ENCODE measurements at regions not wholly inside any gene's neighbourhood (a gene's known extent, or its start where the extent isn't known, plus 50 kb on each side); places are given as distances from the start of the nearest gene placed in this dataset.

DNA sequence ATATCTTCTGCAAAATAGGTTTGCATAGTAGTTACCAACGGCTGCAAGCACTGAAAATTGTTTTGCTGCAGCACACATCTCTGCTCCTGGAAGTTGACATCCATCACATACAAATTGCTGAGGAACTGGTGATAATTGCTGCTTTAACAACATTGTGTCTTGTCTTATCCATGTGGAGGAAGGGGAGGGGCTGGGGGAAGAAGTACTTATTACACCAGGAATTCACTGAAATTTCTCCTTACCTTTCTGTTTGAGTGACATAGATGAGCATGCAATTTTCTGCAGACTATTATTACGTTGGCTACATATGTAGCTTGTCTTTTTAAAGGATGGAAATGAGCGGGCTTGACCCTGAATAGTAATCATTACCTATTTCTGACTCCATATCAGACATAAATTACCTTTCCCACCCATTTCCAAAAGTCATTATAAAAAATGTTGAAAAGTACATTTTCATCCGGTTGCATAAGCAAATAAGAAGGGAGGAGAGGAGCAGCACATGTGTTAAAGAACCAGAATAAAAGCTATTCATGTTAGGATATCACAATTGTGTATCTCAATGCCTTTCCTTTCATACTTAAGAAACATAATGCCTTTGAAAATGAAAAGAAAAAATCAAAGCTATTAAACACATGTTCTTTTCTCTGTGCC lies 1905.6 kb downstream of the PCDH7 start:
- no peaks in the 10 kb centered on the region for H3K9me3 ChIP-seq (ENCODE audit: low read length)
- no peaks in the 10 kb centered on the region for H4K20me1 ChIP-seq (ENCODE audit: insufficient read depth, low read length)
- no peaks in the 10 kb centered on the region for H3K79me2 ChIP-seq (ENCODE audit: insufficient read depth, low read length)
- no peak overlapping the region for H3K4me3 ChIP-seq (ENCODE audit: low read depth, low read length, poor library complexity, severe bottlenecking)
- no peak for TF ChIP-seq EZH2 (IDR thresholded peaks at IDR 0.05; ENCODE audit: borderline replicate concordance, low read length)
- TF ChIP-seq, protein P1, sequence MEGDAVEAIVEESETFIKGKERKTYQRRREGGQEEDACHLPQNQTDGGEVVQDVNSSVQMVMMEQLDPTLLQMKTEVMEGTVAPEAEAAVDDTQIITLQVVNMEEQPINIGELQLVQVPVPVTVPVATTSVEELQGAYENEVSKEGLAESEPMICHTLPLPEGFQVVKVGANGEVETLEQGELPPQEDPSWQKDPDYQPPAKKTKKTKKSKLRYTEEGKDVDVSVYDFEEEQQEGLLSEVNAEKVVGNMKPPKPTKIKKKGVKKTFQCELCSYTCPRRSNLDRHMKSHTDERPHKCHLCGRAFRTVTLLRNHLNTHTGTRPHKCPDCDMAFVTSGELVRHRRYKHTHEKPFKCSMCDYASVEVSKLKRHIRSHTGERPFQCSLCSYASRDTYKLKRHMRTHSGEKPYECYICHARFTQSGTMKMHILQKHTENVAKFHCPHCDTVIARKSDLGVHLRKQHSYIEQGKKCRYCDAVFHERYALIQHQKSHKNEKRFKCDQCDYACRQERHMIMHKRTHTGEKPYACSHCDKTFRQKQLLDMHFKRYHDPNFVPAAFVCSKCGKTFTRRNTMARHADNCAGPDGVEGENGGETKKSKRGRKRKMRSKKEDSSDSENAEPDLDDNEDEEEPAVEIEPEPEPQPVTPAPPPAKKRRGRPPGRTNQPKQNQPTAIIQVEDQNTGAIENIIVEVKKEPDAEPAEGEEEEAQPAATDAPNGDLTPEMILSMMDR (IDR thresholded peaks at IDR 0.05; ENCODE audit: low read length), result no peak
- H3K36me3 ChIP-seq (ENCODE audit: insufficient read depth, low read length), result no peaks in the 10 kb centered on the region
- no peaks in the 10 kb centered on the region for H3F3A ChIP-seq (ENCODE audit: insufficient read depth, low read length)
- H2AFZ ChIP-seq (ENCODE audit: low read length), result no peak overlapping the region
- H3K9ac ChIP-seq (ENCODE audit: low read length), result no peak overlapping the region
- no peak overlapping the region for H3K4me2 ChIP-seq (ENCODE audit: low read length)
- no peak overlapping the region for H3K27ac ChIP-seq (ENCODE audit: low read depth, low read length, poor library complexity, severe bottlenecking)
- H3K4me1 ChIP-seq (ENCODE audit: insufficient read depth, low read length, severe bottlenecking), result no peaks in the 10 kb centered on the region
- H3K9me2 ChIP-seq (ENCODE audit: low read depth, low read length), result no peaks in the 10 kb centered on the region
- H3K27me3 ChIP-seq (ENCODE audit: insufficient read depth, low read length), result no peaks in the 10 kb centered on the region

DNA sequence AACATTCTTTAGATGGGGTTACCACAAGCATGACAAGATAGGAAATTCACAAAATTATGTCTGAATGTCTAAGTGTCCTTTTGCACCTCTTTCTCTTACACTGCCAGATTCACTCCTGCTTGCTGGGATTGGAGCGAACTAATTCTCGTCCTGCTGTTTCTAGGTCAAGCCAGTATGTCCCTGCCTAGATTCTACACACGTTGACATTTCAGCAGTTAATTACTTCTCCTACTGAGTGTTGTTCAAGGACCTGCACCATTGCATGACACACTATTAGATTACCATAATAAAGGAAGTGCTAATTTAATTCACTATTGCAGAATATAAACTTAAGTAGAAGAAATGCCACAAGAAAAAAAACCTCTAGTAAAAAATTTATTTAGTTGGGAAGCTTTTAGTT lies 1911.7 kb downstream of the PCDH7 start:
- Histone ChIP-seq H2AFZ (ENCODE audit: low read length) (no peak overlapping the region), H3K4me3 (ENCODE audit: low read depth, low read length, poor library complexity, severe bottlenecking) (no peak overlapping the region), H3K9me3 (ENCODE audit: low read length) (no peaks in the 10 kb centered on the region), H4K20me1 (ENCODE audit: insufficient read depth, low read length) (no peaks in the 10 kb centered on the region), H3K27ac (ENCODE audit: low read depth, low read length, poor library complexity, severe bottlenecking) (no peak overlapping the region), H3K4me2 (ENCODE audit: low read length) (no peak overlapping the region), H3K4me1 (ENCODE audit: insufficient read depth, low read length, severe bottlenecking) (no peaks in the 10 kb centered on the region), H3F3A (ENCODE audit: insufficient read depth, low read length) (no peaks in the 10 kb centered on the region), H3K36me3 (ENCODE audit: insufficient read depth, low read length) (no peaks in the 10 kb centered on the region), H3K79me2 (ENCODE audit: insufficient read depth, low read length) (no peaks in the 10 kb centered on the region), H3K9ac (ENCODE audit: low read length) (no peak overlapping the region), H3K27me3 (ENCODE audit: insufficient read depth, low read length) (no peaks in the 10 kb centered on the region), H3K9me2 (ENCODE audit: low read depth, low read length) (no peaks in the 10 kb centered on the region)
- TF ChIP-seq, protein P1 (IDR thresholded peaks at IDR 0.05; ENCODE audit: low read length), result no peak
- no peak for TF ChIP-seq EZH2 (IDR thresholded peaks at IDR 0.05; ENCODE audit: borderline replicate concordance, low read length)

DNA sequence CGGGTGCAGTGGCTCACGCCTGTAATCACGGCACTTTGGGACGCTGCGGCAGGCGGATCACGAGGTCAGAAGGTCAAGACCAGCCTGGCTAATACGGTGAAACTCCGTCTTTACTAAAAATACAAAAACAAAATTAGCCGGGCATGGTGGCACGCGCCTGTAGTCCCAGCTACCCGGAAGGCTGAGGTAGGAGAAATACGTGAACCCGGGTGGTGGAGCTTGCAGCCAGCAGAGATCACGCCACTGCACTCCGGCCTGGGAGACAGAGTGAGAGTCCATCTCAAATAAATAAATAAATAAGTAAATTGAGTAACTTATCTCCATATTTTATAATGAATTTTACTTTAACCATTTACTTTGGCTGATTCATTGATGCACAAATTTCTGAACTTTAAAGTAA lies 1913.3 kb downstream of the PCDH7 start:
- no peak overlapping the region for H3K4me3 ChIP-seq (ENCODE audit: low read depth, low read length, poor library complexity, severe bottlenecking)
- no peaks in the 10 kb centered on the region for H4K20me1 ChIP-seq (ENCODE audit: insufficient read depth, low read length)
- H3K36me3 ChIP-seq (ENCODE audit: insufficient read depth, low read length), result no peaks in the 10 kb centered on the region
- no peaks in the 10 kb centered on the region for H3K79me2 ChIP-seq (ENCODE audit: insufficient read depth, low read length)
- H3K27ac ChIP-seq (ENCODE audit: low read depth, low read length, poor library complexity, severe bottlenecking), result no peak overlapping the region
- H3F3A ChIP-seq (ENCODE audit: insufficient read depth, low read length), result no peaks in the 10 kb centered on the region
- H2AFZ ChIP-seq (ENCODE audit: low read length), result no peak overlapping the region
- H3K9ac ChIP-seq (ENCODE audit: low read length), result no peak overlapping the region
- no peaks in the 10 kb centered on the region for H3K27me3 ChIP-seq (ENCODE audit: insufficient read depth, low read length)
- H3K4me1 ChIP-seq (ENCODE audit: insufficient read depth, low read length, severe bottlenecking), result no peaks in the 10 kb centered on the region
- H3K9me3 ChIP-seq (ENCODE audit: low read length), result no peaks in the 10 kb centered on the region
- H3K4me2 ChIP-seq (ENCODE audit: low read length), result no peak overlapping the region
- no peaks in the 10 kb centered on the region for H3K9me2 ChIP-seq (ENCODE audit: low read depth, low read length)
- TF ChIP-seq, protein P1 (IDR thresholded peaks at IDR 0.05; ENCODE audit: low read length), result no peak
- TF ChIP-seq EZH2 (IDR thresholded peaks at IDR 0.05; ENCODE audit: borderline replicate concordance, low read length), result no peak

Measured in OCI-LY1 (cell line).